Fibroblast of skin of abdomen (primary cell): ENCODE measurements at regions not wholly inside any gene's neighbourhood (a gene's known extent, or its start where the extent isn't known, plus 50 kb on each side); places are given as distances from the start of the nearest gene placed in this dataset.
"Not testable (repeated sequence)": the region's sequence is repeated elsewhere in the genome, so short reads cannot be mapped to it uniquely, and the experiment has no call there.

Source experiments
- DNase-seq: peaks from one replicate; pipeline ENCODE4 v3.0.0-alpha.2; 2013

GRCh38 chr13:61685682-61686012 lies 270.0 kb upstream of the PCDH20 start:
- no peak for DNase-seq

- no peak for DNase-seq
Measured at GRCh38 chr13:61684976-61685681, 269.5 kb upstream of the PCDH20 start.

- no peak for DNase-seq
Measured at GRCh38 chr13:61672756-61673155, 257.1 kb upstream of the PCDH20 start.

GRCh38 chr13:61670384-61671161 lies 254.9 kb upstream of the PCDH20 start:
- DNase-seq, result no peak

GRCh38 chr13:61664801-61665705 lies 249.4 kb upstream of the PCDH20 start:
- no peak for DNase-seq

GRCh38 chr13:61654481-61654880 lies 238.8 kb upstream of the PCDH20 start:
- no peak for DNase-seq

GRCh38 chr13:61648547-61648946 lies 232.9 kb upstream of the PCDH20 start:
- DNase-seq, result no peak

GRCh38 chr13:61612192-61612591 lies 196.5 kb upstream of the PCDH20 start:
- DNase-seq, result no peak

- DNase-seq, result no peak
Measured at GRCh38 chr13:61608138-61608537, 192.5 kb upstream of the PCDH20 start.

- DNase-seq, result no peak
Measured at GRCh38 chr13:61600360-61601033, 184.8 kb upstream of the PCDH20 start.

- DNase-seq, result no peak
Measured at GRCh38 chr13:61592489-61592888, 176.8 kb upstream of the PCDH20 start.

- DNase-seq, result no peak
Measured at GRCh38 chr13:61575973-61576372, 160.3 kb upstream of the PCDH20 start.

GRCh38 chr13:61563645-61564044 lies 148.0 kb upstream of the PCDH20 start:
- DNase-seq, result no peak

GRCh38 chr13:61546911-61547310 lies 131.3 kb upstream of the PCDH20 start:
- DNase-seq, result no peak

- no peak for DNase-seq
Measured at GRCh38 chr13:61546413-61546812, 130.8 kb upstream of the PCDH20 start.

- DNase-seq, result no peak
Measured at GRCh38 chr13:61536433-61536832, 120.8 kb upstream of the PCDH20 start.

- no peak for DNase-seq
Measured at GRCh38 chr13:61531383-61532065, 115.9 kb upstream of the PCDH20 start.

- not testable (repeated sequence) for DNase-seq
Measured at GRCh38 chr13:61519214-61519613, 103.6 kb upstream of the PCDH20 start.

- DNase-seq, result no peak
Measured at GRCh38 chr13:61508936-61509335, 93.3 kb upstream of the PCDH20 start.

- DNase-seq, result no peak
Measured at GRCh38 chr13:61500176-61500575, 84.5 kb upstream of the PCDH20 start.

GRCh38 chr13:61495648-61496047 lies 80.0 kb upstream of the PCDH20 start:
- no peak for DNase-seq

- not testable (repeated sequence) for DNase-seq
Measured at GRCh38 chr13:61493556-61493955, 77.9 kb upstream of the PCDH20 start.
